ENCODE measurements at regions not wholly inside any gene's neighbourhood (a gene's known extent, or its start where the extent isn't known, plus 50 kb on each side); places are given as distances from the start of the nearest gene placed in this dataset.

GRCh38 chr1:217311766-217312165 is 319.1 kb downstream of the GPATCH2 start:
- TF ChIP-seq CTCF (IDR thresholded peaks at IDR 0.05; ENCODE audit: low read depth, low read length, poor library complexity, severe bottlenecking), result no peak
- no peak for TF ChIP-seq EZH2phosphoT487 (IDR thresholded peaks at IDR 0.05; ENCODE audit: borderline replicate concordance, low read length)

Measured in DOHH2 (cell line).